ENCODE measurements at regions not wholly inside any gene's neighbourhood (a gene's known extent, or its start where the extent isn't known, plus 50 kb on each side); places are given as distances from the start of the nearest gene placed in this dataset.

DNA sequence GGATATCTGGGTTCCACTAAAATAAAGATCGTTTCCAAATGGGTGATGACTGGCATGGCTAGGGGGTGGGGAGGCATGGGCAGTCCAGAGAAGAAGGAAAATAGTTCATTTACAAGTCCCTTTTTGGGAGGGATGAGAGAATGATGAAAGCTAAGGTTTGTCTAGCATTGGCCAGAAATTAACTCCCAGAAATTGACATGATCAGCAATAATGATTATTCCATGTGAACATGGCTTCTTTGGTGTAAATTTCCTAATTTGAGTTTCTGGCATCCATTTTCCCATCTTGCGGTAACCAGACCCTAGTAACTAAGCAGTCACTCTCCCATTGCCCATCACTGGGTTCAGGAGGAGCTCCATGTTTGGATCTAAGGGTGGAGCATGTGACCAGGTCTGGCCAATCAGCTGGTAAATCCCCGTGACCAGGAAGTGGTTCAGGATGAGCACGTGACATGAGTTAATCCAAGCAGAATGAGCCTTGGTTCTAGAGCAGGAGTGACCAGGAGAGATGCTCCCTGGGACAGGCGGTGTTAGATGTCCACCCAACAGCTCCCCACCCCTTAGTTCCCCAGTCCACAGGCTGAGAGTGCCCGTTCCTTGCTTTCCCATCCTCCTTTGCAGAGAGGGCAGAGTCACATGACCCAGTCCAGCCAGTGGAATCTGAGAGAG is 512.7 kb downstream of the PREX1 start:
- in situ Hi-C loops (cut with MboI; ENCODE audit: low sequenced_read_pairs, unreplicated experiment): no loop called here
- TF ChIP-seq CTCF (IDR thresholded peaks at IDR 0.05; ENCODE audit: borderline replicate concordance, control extremely low read depth, extremely low read depth, insufficient read depth, missing control alignments): no peak
- no peak for DNase-seq (ENCODE audit: low spot score)

- no peak for DNase-seq (ENCODE audit: low spot score)
- in situ Hi-C loops (cut with MboI; ENCODE audit: low sequenced_read_pairs, unreplicated experiment): no loop called here
- TF ChIP-seq CTCF (IDR thresholded peaks at IDR 0.05; ENCODE audit: borderline replicate concordance, control extremely low read depth, extremely low read depth, insufficient read depth, missing control alignments): no peak
Observed at GRCh38 chr20:48313324-48313723, 514.5 kb downstream of the PREX1 start.

DNA sequence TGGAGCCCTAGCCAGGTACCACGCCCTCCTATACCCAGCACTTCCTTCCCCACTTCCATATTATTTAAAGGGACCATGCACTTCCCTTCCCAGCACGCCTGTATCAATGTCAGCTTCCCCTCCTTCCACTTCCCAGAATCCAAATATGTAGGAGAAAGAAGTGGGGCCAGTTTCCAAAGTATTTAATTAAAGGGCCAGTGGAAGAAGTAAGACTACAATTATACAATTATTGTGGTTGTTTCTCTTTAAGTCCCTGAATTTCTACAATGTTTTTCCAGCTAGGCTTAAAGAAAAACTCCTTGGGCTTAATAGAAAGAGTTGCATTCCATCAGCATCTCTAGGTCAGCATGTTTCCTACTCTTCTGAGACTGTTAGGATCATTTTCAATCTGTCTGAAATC is 515.8 kb downstream of the PREX1 start:
- no peak for DNase-seq (ENCODE audit: low spot score)
- TF ChIP-seq CTCF (IDR thresholded peaks at IDR 0.05; ENCODE audit: borderline replicate concordance, control extremely low read depth, extremely low read depth, insufficient read depth, missing control alignments): no peak
- in situ Hi-C loops (cut with MboI; ENCODE audit: low sequenced_read_pairs, unreplicated experiment): no loop called here

DNA sequence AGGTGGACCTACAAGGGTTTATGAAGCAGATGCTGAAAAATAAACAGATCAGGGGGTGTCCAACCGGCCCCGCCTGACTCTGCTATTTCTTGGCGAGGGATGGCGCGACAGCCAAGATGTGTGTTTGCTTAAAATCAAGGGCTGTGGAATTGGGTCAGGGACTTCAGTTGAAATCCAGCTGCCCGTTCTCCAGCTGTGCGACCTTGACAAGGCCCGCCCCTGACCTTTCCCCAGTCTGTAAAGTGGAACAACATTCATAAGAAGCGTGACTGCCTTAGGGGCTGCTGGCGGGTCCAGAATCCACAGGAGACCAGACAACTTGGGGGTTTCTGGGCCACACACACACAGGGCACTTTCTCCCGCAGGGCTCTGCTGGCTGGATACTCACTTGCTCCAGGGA is 517.5 kb downstream of the PREX1 start:
- no peak for TF ChIP-seq CTCF (IDR thresholded peaks at IDR 0.05; ENCODE audit: borderline replicate concordance, control extremely low read depth, extremely low read depth, insufficient read depth, missing control alignments)
- no peak for DNase-seq (ENCODE audit: low spot score)
- in situ Hi-C loops (cut with MboI; ENCODE audit: low sequenced_read_pairs, unreplicated experiment): no loop called here

- in situ Hi-C loops (cut with MboI; ENCODE audit: low sequenced_read_pairs, unreplicated experiment): no loop called here
- DNase-seq (ENCODE audit: low spot score): no peak
- no peak for TF ChIP-seq CTCF (IDR thresholded peaks at IDR 0.05; ENCODE audit: borderline replicate concordance, control extremely low read depth, extremely low read depth, insufficient read depth, missing control alignments)
Observed at GRCh38 chr20:48309293-48309692, 518.5 kb downstream of the PREX1 start.

DNA sequence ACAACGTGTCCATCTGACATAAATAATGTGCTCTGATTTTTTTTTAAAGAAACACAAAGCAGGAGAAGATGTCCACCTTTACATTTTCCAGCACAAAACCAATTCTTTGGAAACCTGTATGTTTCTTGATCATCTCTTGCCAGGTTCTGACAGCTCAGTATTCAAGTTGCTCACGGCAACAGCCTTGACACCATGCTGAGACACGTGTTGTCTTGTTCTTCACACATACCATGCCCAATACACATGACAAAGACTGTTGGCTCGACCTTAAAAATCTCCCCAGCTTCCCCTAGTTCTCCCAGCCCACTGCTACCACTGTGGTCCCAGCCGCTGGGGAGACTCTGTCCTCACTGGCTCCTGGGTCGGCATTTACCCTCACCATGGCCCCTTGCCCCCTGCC is 518.9 kb downstream of the PREX1 start:
- no peak for DNase-seq (ENCODE audit: low spot score)
- no peak for TF ChIP-seq CTCF (IDR thresholded peaks at IDR 0.05; ENCODE audit: borderline replicate concordance, control extremely low read depth, extremely low read depth, insufficient read depth, missing control alignments)
- in situ Hi-C loops (cut with MboI; ENCODE audit: low sequenced_read_pairs, unreplicated experiment): no loop called here
